ENCODE measurements at regions not wholly inside any gene's neighbourhood (a gene's known extent, or its start where the extent isn't known, plus 50 kb on each side); places are given as distances from the start of the nearest gene placed in this dataset.
"Not testable (repeated sequence)": the region's sequence is repeated elsewhere in the genome, so short reads cannot be mapped to it uniquely, and the experiment has no call there.

- H3K27me3 ChIP-seq: no peaks in the 10 kb centered on the region
- no peaks in the 10 kb centered on the region for H4K20me1 ChIP-seq
- no peak overlapping the region for H3K9ac ChIP-seq
- H3K4me2 ChIP-seq: no peak overlapping the region
- no peak for TF ChIP-seq Cebpa-rat (IDR thresholded peaks at IDR 0.05)
- no peaks in the 10 kb centered on the region for H3K4me1 ChIP-seq
- no peaks in the 10 kb centered on the region for H3K36me3 ChIP-seq
- H3K27ac ChIP-seq: no peak overlapping the region
- H3K4me3 ChIP-seq: no peak overlapping the region
- H3K9me3 ChIP-seq: peaks cover 5% of the 10 kb centered on the region; the same call in 1 of the 2 replicates
Observed at GRCh38 chr3:39651993-39652739, 157.2 kb upstream of the MYRIP start.

GRCh38 chr3:39655718-39656117 is 153.7 kb upstream of the MYRIP start:
- not testable (repeated sequence) for H3K4me1 ChIP-seq, H3K9me3 ChIP-seq, H3K4me2 ChIP-seq, H3K27me3 ChIP-seq, H3K36me3 ChIP-seq, H3K4me3 ChIP-seq, H3K9ac ChIP-seq, H4K20me1 ChIP-seq, H3K27ac ChIP-seq

GRCh38 chr3:39657075-39657474 is 152.3 kb upstream of the MYRIP start:
- peaks cover under 1% of the 10 kb centered on the region; the same call in 1 of the 2 replicates for H3K9me3 ChIP-seq
- TF ChIP-seq Cebpa-rat (IDR thresholded peaks at IDR 0.05): no peak
- no peaks in the 10 kb centered on the region for H3K36me3 ChIP-seq
- H3K27ac ChIP-seq: no peak overlapping the region
- H3K4me1 ChIP-seq: no peaks in the 10 kb centered on the region
- no peak overlapping the region for H3K4me3 ChIP-seq
- no peak overlapping the region for H3K4me2 ChIP-seq
- no peak overlapping the region for H3K9ac ChIP-seq
- no peaks in the 10 kb centered on the region for H4K20me1 ChIP-seq
- no peaks in the 10 kb centered on the region for H3K27me3 ChIP-seq

GRCh38 chr3:39657775-39658174 is 151.6 kb upstream of the MYRIP start:
- no peaks in the 10 kb centered on the region for H4K20me1 ChIP-seq

GRCh38 chr3:39664931-39665330 is 144.5 kb upstream of the MYRIP start:
- no peaks in the 10 kb centered on the region for H3K9me3 ChIP-seq
- no peaks in the 10 kb centered on the region for H3K4me1 ChIP-seq
- no peak for TF ChIP-seq Cebpa-rat (IDR thresholded peaks at IDR 0.05)
- no peak overlapping the region for H3K27ac ChIP-seq
- no peak overlapping the region for H3K4me3 ChIP-seq
- no peaks in the 10 kb centered on the region for H3K36me3 ChIP-seq
- no peaks in the 10 kb centered on the region for H3K27me3 ChIP-seq
- no peaks in the 10 kb centered on the region for H4K20me1 ChIP-seq
- H3K9ac ChIP-seq: no peak overlapping the region
- no peak overlapping the region for H3K4me2 ChIP-seq

More at GRCh38 chr3:39657775-39658174, 151.6 kb upstream of the MYRIP start:
- Histone ChIP-seq H3K9ac (no peak overlapping the region), H3K4me1 (no peaks in the 10 kb centered on the region), H3K36me3 (no peaks in the 10 kb centered on the region), H3K9me3 (no peaks in the 10 kb centered on the region), H3K4me3 (no peak overlapping the region), H3K27ac (no peak overlapping the region), H3K27me3 (no peaks in the 10 kb centered on the region), H3K4me2 (no peak overlapping the region)
- no peak for TF ChIP-seq Cebpa-rat (IDR thresholded peaks at IDR 0.05)

- H3K9ac ChIP-seq: no peak overlapping the region
- no peak for TF ChIP-seq Cebpa-rat (IDR thresholded peaks at IDR 0.05)
- no peaks in the 10 kb centered on the region for H3K27me3 ChIP-seq
- no peak overlapping the region for H3K4me2 ChIP-seq
- H3K27ac ChIP-seq: no peak overlapping the region
- H3K9me3 ChIP-seq: no peaks in the 10 kb centered on the region
- no peak overlapping the region for H3K4me3 ChIP-seq
- H4K20me1 ChIP-seq: no peaks in the 10 kb centered on the region
- no peaks in the 10 kb centered on the region for H3K36me3 ChIP-seq
- H3K4me1 ChIP-seq: no peaks in the 10 kb centered on the region
Observed at GRCh38 chr3:39665441-39665840, 144.0 kb upstream of the MYRIP start.

GRCh38 chr3:39668420-39668819 is 141.0 kb upstream of the MYRIP start:
- Histone ChIP-seq H3K27ac (no peak overlapping the region), H3K4me2 (no peak overlapping the region), H3K27me3 (no peaks in the 10 kb centered on the region), H3K4me1 (no peaks in the 10 kb centered on the region), H3K4me3 (no peak overlapping the region), H3K9me3 (no peaks in the 10 kb centered on the region), H3K36me3 (no peaks in the 10 kb centered on the region), H3K9ac (no peak overlapping the region), H4K20me1 (no peaks in the 10 kb centered on the region)
- no peak for TF ChIP-seq Cebpa-rat (IDR thresholded peaks at IDR 0.05)

- H3K9me3 ChIP-seq: peaks cover 5% of the 10 kb centered on the region; the same call in 1 of the 2 replicates
- H3K27ac ChIP-seq: no peak overlapping the region
- no peaks in the 10 kb centered on the region for H4K20me1 ChIP-seq
- no peak overlapping the region for H3K4me3 ChIP-seq
- TF ChIP-seq Cebpa-rat (IDR thresholded peaks at IDR 0.05): no peak
- no peaks in the 10 kb centered on the region for H3K36me3 ChIP-seq
- H3K27me3 ChIP-seq: no peaks in the 10 kb centered on the region
- no peak overlapping the region for H3K4me2 ChIP-seq
- no peak overlapping the region for H3K9ac ChIP-seq
- H3K4me1 ChIP-seq: no peaks in the 10 kb centered on the region
Observed at GRCh38 chr3:39671116-39671515, 138.3 kb upstream of the MYRIP start.

- Histone ChIP-seq H3K4me2 (no peak overlapping the region), H4K20me1 (no peaks in the 10 kb centered on the region), H3K36me3 (no peaks in the 10 kb centered on the region), H3K4me1 (no peaks in the 10 kb centered on the region), H3K9me3 (peaks cover 5% of the 10 kb centered on the region; the same call in 1 of the 2 replicates), H3K27ac (no peak overlapping the region), H3K9ac (no peak overlapping the region), H3K4me3 (no peak overlapping the region), H3K27me3 (no peaks in the 10 kb centered on the region)
- TF ChIP-seq Cebpa-rat (IDR thresholded peaks at IDR 0.05): no peak
Observed at GRCh38 chr3:39671600-39671999, 137.8 kb upstream of the MYRIP start.

- Histone ChIP-seq H3K27ac (no peak overlapping the region), H3K36me3 (no peaks in the 10 kb centered on the region), H3K27me3 (no peaks in the 10 kb centered on the region), H3K4me3 (no peak overlapping the region), H3K4me1 (no peaks in the 10 kb centered on the region), H3K9ac (no peak overlapping the region), H4K20me1 (no peaks in the 10 kb centered on the region), H3K9me3 (no peaks in the 10 kb centered on the region), H3K4me2 (no peak overlapping the region)
- no peak for TF ChIP-seq Cebpa-rat (IDR thresholded peaks at IDR 0.05)
Observed at GRCh38 chr3:39705351-39705900, 104.0 kb upstream of the MYRIP start.
